GM12873 (cell line): ENCODE measurements at regions not wholly inside any gene's neighbourhood (a gene's known extent, or its start where the extent isn't known, plus 50 kb on each side); places are given as distances from the start of the nearest gene placed in this dataset.

Experiments used
- CTCF ChIP-seq: IDR thresholded peaks from 2 replicates; pipeline ENCODE4 v1.5.1; 2012; ENCODE audit warnings: low read depth, mild to moderate bottlenecking, moderate library complexity, low read length, control low read depth; ENCODE audit not compliant: insufficient read depth; ENCODE audit errors: missing control alignments

- no peak for TF ChIP-seq CTCF
Observed at GRCh38 chr5:38164776-38165399, 93.5 kb upstream of the EGFLAM start.

- no peak for TF ChIP-seq CTCF
Observed at GRCh38 chr5:38163636-38164237, 94.6 kb upstream of the EGFLAM start.

DNA sequence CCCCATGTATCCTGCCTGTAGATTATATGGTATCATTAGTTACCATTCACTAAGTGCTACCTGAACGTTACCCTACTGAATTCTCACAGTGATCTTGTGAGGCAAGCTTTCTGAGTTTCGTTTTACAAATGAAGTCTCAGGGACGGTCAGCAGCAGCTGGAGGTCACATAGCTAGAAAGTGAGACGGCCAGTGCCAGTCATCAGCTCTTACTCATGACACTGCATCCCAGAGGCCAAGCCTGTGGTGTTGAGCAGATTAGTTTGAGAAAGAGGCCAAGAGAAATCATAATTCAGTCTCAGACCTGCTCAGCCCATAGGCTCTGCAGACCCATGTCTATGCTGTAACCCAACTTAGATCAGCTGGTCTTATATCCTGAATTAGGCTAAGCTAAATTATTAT lies 95.7 kb upstream of the EGFLAM start:
- no peak for TF ChIP-seq CTCF

GRCh38 chr5:38157024-38157423 lies 101.3 kb upstream of the EGFLAM start:
- no peak for TF ChIP-seq CTCF

GRCh38 chr5:38154615-38155204 lies 103.6 kb upstream of the EGFLAM start:
- no peak for TF ChIP-seq CTCF

- TF ChIP-seq CTCF: no peak
Observed at GRCh38 chr5:38151878-38152277, 106.5 kb upstream of the EGFLAM start.

DNA sequence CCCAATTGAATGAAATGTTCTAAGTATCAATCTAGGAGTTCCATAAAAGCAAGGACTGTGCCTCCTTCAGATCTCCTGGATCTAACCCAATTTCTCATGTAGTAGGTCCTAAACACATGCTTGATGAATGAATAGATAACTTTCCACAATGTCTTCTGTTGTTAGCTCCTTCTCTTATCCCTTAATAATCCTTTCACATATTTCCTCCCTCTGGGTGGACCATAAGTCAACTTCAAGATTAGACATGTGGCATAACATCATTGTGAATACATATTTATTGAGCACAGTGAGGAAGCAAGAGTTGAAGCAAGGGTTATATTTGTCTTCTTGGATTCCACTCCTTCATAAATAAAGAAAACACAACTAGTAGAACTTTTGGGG lies 108.6 kb upstream of the EGFLAM start:
- no peak for TF ChIP-seq CTCF
